HG02642 (cell line): ENCODE measurements at regions not wholly inside any gene's neighbourhood (a gene's known extent, or its start where the extent isn't known, plus 50 kb on each side); places are given as distances from the start of the nearest gene placed in this dataset.

Source experiments
- ATAC-seq: cut with Tn5 transposase; IDR thresholded peaks from one replicate; pipeline ENCODE4 v1.9.1; 2021; ENCODE audit warnings: mild to moderate bottlenecking; ENCODE audit not compliant: unreplicated experiment, poor library complexity

GRCh38 chr2:7206111-7206810 lies 289.0 kb downstream of the RNF144A start:
- no peak for ATAC-seq

- no peak for ATAC-seq
Observed at GRCh38 chr2:7207631-7208030, 290.4 kb downstream of the RNF144A start.

- no peak for ATAC-seq
Observed at GRCh38 chr2:7209757-7210555, 292.7 kb downstream of the RNF144A start.

GRCh38 chr2:7210712-7211111 lies 293.5 kb downstream of the RNF144A start:
- ATAC-seq, result no peak

GRCh38 chr2:7225848-7226247 lies 308.6 kb downstream of the RNF144A start:
- ATAC-seq, result no peak

GRCh38 chr2:7226501-7226900 lies 309.3 kb downstream of the RNF144A start:
- ATAC-seq, result no peak

- ATAC-seq, result no peak
Observed at GRCh38 chr2:7233126-7233525, 315.9 kb downstream of the RNF144A start.

- no peak for ATAC-seq
Observed at GRCh38 chr2:7237466-7237865, 320.3 kb downstream of the RNF144A start.

GRCh38 chr2:7239078-7239477 lies 321.9 kb downstream of the RNF144A start:
- no peak for ATAC-seq

- no peak for ATAC-seq
Observed at GRCh38 chr2:7241041-7241745, 324.0 kb downstream of the RNF144A start.

- ATAC-seq, result no peak
Observed at GRCh38 chr2:7242189-7242867, 325.1 kb downstream of the RNF144A start.

GRCh38 chr2:7243276-7243675 lies 326.1 kb downstream of the RNF144A start:
- ATAC-seq, result no peak

GRCh38 chr2:7256377-7256776 lies 339.2 kb downstream of the RNF144A start:
- ATAC-seq, result no peak

GRCh38 chr2:7262727-7263126 lies 345.5 kb downstream of the RNF144A start:
- no peak for ATAC-seq

GRCh38 chr2:7264791-7265190 lies 347.6 kb downstream of the RNF144A start:
- ATAC-seq, result no peak

GRCh38 chr2:7265286-7265685 lies 348.1 kb downstream of the RNF144A start:
- ATAC-seq, result no peak

GRCh38 chr2:7269106-7269643 lies 352.0 kb downstream of the RNF144A start:
- ATAC-seq, result no peak

- ATAC-seq, result no peak
Observed at GRCh38 chr2:7270011-7270431, 352.8 kb downstream of the RNF144A start.

- ATAC-seq, result no peak
Observed at GRCh38 chr2:7272210-7272609, 355.0 kb downstream of the RNF144A start.

GRCh38 chr2:7278984-7279383 lies 361.8 kb downstream of the RNF144A start:
- ATAC-seq, result no peak
